Smooth muscle cell (in vitro differentiated cells): ENCODE measurements at regions not wholly inside any gene's neighbourhood (a gene's known extent, or its start where the extent isn't known, plus 50 kb on each side); places are given as distances from the start of the nearest gene placed in this dataset.

ENCODE experiments used
- DNase-seq: peaks from one replicate; lab custom pipeline; 2025; ENCODE audit not compliant: unreplicated experiment; lab: John Stamatoyannopoulos, UW
- H2AFZ ChIP-seq: fragments of 200-600 bp; sonication (generic); 2 replicates; pipeline ENCODE4 v1.6.0; 2016; ENCODE audit warnings: antibody characterized with exemption, low read depth, mild to moderate bottlenecking
- H3F3A ChIP-seq: fragments of 200-600 bp; sonication (generic); 2 replicates; pipeline ENCODE4 v1.6.0; 2017; ENCODE audit warnings: antibody characterized with exemption, low read depth
- H3K27ac ChIP-seq: fragments of 200-600 bp; sonication (generic); 2 replicates; pipeline ENCODE4 v1.5.1; 2016; ENCODE audit warnings: low read depth, mild to moderate bottlenecking
- H3K27me3 ChIP-seq: fragments of 200-600 bp; sonication (generic); 2 replicates; pipeline ENCODE4 v1.6.1; 2016; ENCODE audit warnings: low read depth, mild to moderate bottlenecking
- H3K36me3 ChIP-seq: fragments of 200-600 bp; sonication (generic); 2 replicates; pipeline ENCODE4 v1.5.1; 2016; ENCODE audit warnings: low read depth
- H3K4me1 ChIP-seq: fragments of 200-600 bp; sonication (generic); 2 replicates; pipeline ENCODE4 v1.5.1; 2016; ENCODE audit warnings: low read depth
- H3K4me2 ChIP-seq: fragments of 200-600 bp; sonication (generic); 2 replicates; pipeline ENCODE4 v1.6.0; 2016; ENCODE audit warnings: mild to moderate bottlenecking
- H3K4me3 ChIP-seq: fragments of 200-600 bp; sonication (generic); 2 replicates; pipeline ENCODE4 v1.5.1; 2016; ENCODE audit warnings: mild to moderate bottlenecking
- H3K79me2 ChIP-seq: fragments of 200-600 bp; sonication (generic); 2 replicates; pipeline ENCODE4 v1.6.0; 2016; ENCODE audit warnings: low read depth, mild to moderate bottlenecking
- H3K9ac ChIP-seq: fragments of 200-600 bp; sonication (generic); 2 replicates; pipeline ENCODE4 v1.6.0; 2016; ENCODE audit warnings: low read depth
- H3K9me3 ChIP-seq: fragments of 200-600 bp; sonication (generic); replicated peaks from 2 replicates; pipeline ENCODE4 v1.5.1; 2016; ENCODE audit warnings: low read depth
- H4K20me1 ChIP-seq: fragments of 200-600 bp; sonication (generic); 2 replicates; pipeline ENCODE4 v1.6.0; 2016; ENCODE audit warnings: low read depth
- CTCF ChIP-seq: fragments of 200-600 bp; sonication (generic); IDR thresholded peaks from 2 replicates; pipeline ENCODE4 v1.5.1; 2017; ENCODE audit warnings: borderline replicate concordance, mild to moderate bottlenecking, antibody characterized with exemption; ENCODE audit not compliant: insufficient read depth, poor library complexity, severe bottlenecking
- WGBS: methylation state at CpG from one replicate; pipeline ENCODE4 v1.1.7; 2016; ENCODE audit warnings: low lambda C conversion rate; 5-methylcytosine and 5-hydroxymethylcytosine counted together

GRCh38 chr21:15352009-15352408, 287.2 kb upstream of the NRIP1 start:
- H3K9ac ChIP-seq = no peak overlapping the region
- H4K20me1 ChIP-seq = no peaks in the 10 kb centered on the region
- no peaks in the 10 kb centered on the region for H3F3A ChIP-seq
- H3K4me2 ChIP-seq = no peak overlapping the region
- no peak overlapping the region for H3K4me3 ChIP-seq
- no peaks in the 10 kb centered on the region for H3K27me3 ChIP-seq
- no peaks in the 10 kb centered on the region for H3K36me3 ChIP-seq
- no peaks in the 10 kb centered on the region for H3K4me1 ChIP-seq
- H3K9me3 ChIP-seq = no peaks in the 10 kb centered on the region
- H3K79me2 ChIP-seq = no peaks in the 10 kb centered on the region
- no peak overlapping the region for H3K27ac ChIP-seq
- no peak overlapping the region for H2AFZ ChIP-seq
- no peak for TF ChIP-seq CTCF
- WGBS = 88% methylated on average over 7 of the region's 7 CpGs
- DNase-seq = no peak

- no peak overlapping the region for H3K9ac ChIP-seq
- WGBS = 62% methylated on average over 1 of the region's 1 CpG
- no peaks in the 10 kb centered on the region for H3K27me3 ChIP-seq
- no peaks in the 10 kb centered on the region for H4K20me1 ChIP-seq
- H3K36me3 ChIP-seq = no peaks in the 10 kb centered on the region
- no peak overlapping the region for H3K27ac ChIP-seq
- no peaks in the 10 kb centered on the region for H3K79me2 ChIP-seq
- no peak overlapping the region for H2AFZ ChIP-seq
- H3K4me1 ChIP-seq = no peaks in the 10 kb centered on the region
- H3F3A ChIP-seq = no peaks in the 10 kb centered on the region
- no peak for DNase-seq
- no peak overlapping the region for H3K4me3 ChIP-seq
- no peak for TF ChIP-seq CTCF
- H3K4me2 ChIP-seq = no peak overlapping the region
- no peaks in the 10 kb centered on the region for H3K9me3 ChIP-seq
These were observed 288.7 kb upstream of the NRIP1 start for GRCh38 chr21:15353546-15353945.

- no peak overlapping the region for H3K4me3 ChIP-seq
- no peaks in the 10 kb centered on the region for H3F3A ChIP-seq
- H3K36me3 ChIP-seq = no peaks in the 10 kb centered on the region
- 22% methylated on average over 3 of the region's 3 CpGs for WGBS
- no peaks in the 10 kb centered on the region for H3K79me2 ChIP-seq
- H4K20me1 ChIP-seq = no peaks in the 10 kb centered on the region
- H3K27me3 ChIP-seq = no peaks in the 10 kb centered on the region
- H3K9me3 ChIP-seq = no peaks in the 10 kb centered on the region
- H2AFZ ChIP-seq = no peak overlapping the region
- no peak overlapping the region for H3K27ac ChIP-seq
- H3K9ac ChIP-seq = no peak overlapping the region
- H3K4me2 ChIP-seq = no peak overlapping the region
- no peak for TF ChIP-seq CTCF
- DNase-seq = no peak
- no peaks in the 10 kb centered on the region for H3K4me1 ChIP-seq
These were observed 289.7 kb upstream of the NRIP1 start for GRCh38 chr21:15354516-15354915.

- Histone ChIP-seq H3K27ac (no peak overlapping the region), H3K36me3 (no peaks in the 10 kb centered on the region), H3K4me2 (no peak overlapping the region), H2AFZ (no peak overlapping the region), H3K4me1 (no peaks in the 10 kb centered on the region), H3K79me2 (no peaks in the 10 kb centered on the region), H3K27me3 (no peaks in the 10 kb centered on the region), H4K20me1 (no peaks in the 10 kb centered on the region), H3K9ac (no peak overlapping the region), H3F3A (no peaks in the 10 kb centered on the region), H3K4me3 (no peak overlapping the region), H3K9me3 (no peaks in the 10 kb centered on the region)
- TF ChIP-seq CTCF = no peak
- 92% methylated on average over 6 of the region's 6 CpGs for WGBS
- no peak for DNase-seq
These were observed 290.3 kb upstream of the NRIP1 start for GRCh38 chr21:15355066-15355465.
